GM23338 (cell line): ENCODE measurements at regions not wholly inside any gene's neighbourhood (a gene's known extent, or its start where the extent isn't known, plus 50 kb on each side); places are given as distances from the start of the nearest gene placed in this dataset.

ENCODE experiments used
- ATAC-seq: fragments of 200-7000 bp; cut with Tn5 transposase; 3 replicates; pipeline ENCODE4 v1.9.1; 2020
- DNase-seq: peaks from one replicate; pipeline ENCODE4 v3.0.0-alpha.2; 2015; ENCODE audit warnings: low spot score
- H2AFZ ChIP-seq: fragments of 200-600 bp; sonication (generic); 2 replicates; pipeline ENCODE4 v1.8.0; 2016; ENCODE audit warnings: antibody characterized with exemption, mild to moderate bottlenecking, moderate library complexity
- H3F3A ChIP-seq: fragments of 200-600 bp; sonication (generic); replicated peaks from 2 replicates; pipeline ENCODE4 v1.8.0; 2017; ENCODE audit warnings: antibody characterized with exemption, mixed run types, low read depth
- H3K27ac ChIP-seq: fragments of 200-600 bp; sonication (generic); 2 replicates; pipeline ENCODE4 v1.6.1; 2016; ENCODE audit warnings: low read depth
- H3K27me3 ChIP-seq: fragments of 200-600 bp; sonication (generic); 2 replicates; pipeline ENCODE4 v1.8.0; 2016; ENCODE audit warnings: mild to moderate bottlenecking, mixed run types, moderate library complexity; ENCODE audit not compliant: insufficient read depth
- H3K36me3 ChIP-seq: fragments of 200-600 bp; sonication (generic); 2 replicates; pipeline ENCODE4 v1.8.0; 2016; ENCODE audit warnings: mild to moderate bottlenecking; ENCODE audit not compliant: insufficient read depth
- H3K4me1 ChIP-seq: fragments of 200-600 bp; sonication (generic); 2 replicates; pipeline ENCODE4 v1.8.0; 2016; ENCODE audit warnings: mild to moderate bottlenecking, moderate library complexity; ENCODE audit not compliant: insufficient read depth
- H3K4me2 ChIP-seq: fragments of 200-600 bp; sonication (generic); 2 replicates; pipeline ENCODE4 v1.7.1; 2017; ENCODE audit warnings: mixed run types
- H3K4me3 ChIP-seq: fragments of 200-600 bp; sonication (generic); 2 replicates; pipeline ENCODE4 v1.6.1; 2016; ENCODE audit warnings: mixed run types
- H3K79me2 ChIP-seq: fragments of 200-600 bp; sonication (generic); replicated peaks from 2 replicates; pipeline ENCODE4 v1.8.0; 2017; ENCODE audit warnings: mild to moderate bottlenecking; ENCODE audit not compliant: insufficient read depth
- H3K9me2 ChIP-seq: fragments of 200-600 bp; sonication (generic); 2 replicates; pipeline ENCODE4 v1.8.0; 2017; ENCODE audit not compliant: insufficient read depth
- H4K20me1 ChIP-seq: fragments of 200-600 bp; sonication (generic); replicated peaks from 2 replicates; pipeline ENCODE4 v1.8.0; 2017; ENCODE audit warnings: mild to moderate bottlenecking; ENCODE audit not compliant: insufficient read depth
- H3K27ac Mint-ChIP-seq: 2 replicates; pipeline ENCODE4 v1.8.0; 2020; ENCODE audit warnings: inconsistent platforms, mild to moderate bottlenecking, moderate library complexity, mixed read lengths
- H3K27me3 Mint-ChIP-seq: 3 replicates; pipeline ENCODE4 v1.8.0; 2022; ENCODE audit warnings: low read depth, mild to moderate bottlenecking, moderate library complexity, mixed read lengths, inconsistent platforms; ENCODE audit not compliant: insufficient read depth, poor library complexity
- H3K36me3 Mint-ChIP-seq: 3 replicates; pipeline ENCODE4 v1.8.0; 2021; ENCODE audit warnings: low read depth, mild to moderate bottlenecking, inconsistent platforms, moderate library complexity, mixed read lengths
- H3K4me1 Mint-ChIP-seq: 3 replicates; pipeline ENCODE4 v1.8.0; 2020; ENCODE audit warnings: mild to moderate bottlenecking, inconsistent platforms, mixed read lengths
- H3K4me3 Mint-ChIP-seq: 3 replicates; pipeline ENCODE4 v1.8.0; 2021; ENCODE audit warnings: moderate library complexity, mild to moderate bottlenecking, inconsistent platforms, mixed read lengths
- H3K9me3 Mint-ChIP-seq: 3 replicates; pipeline ENCODE4 v1.8.0; 2020; ENCODE audit warnings: moderate library complexity, mild to moderate bottlenecking, inconsistent platforms, mixed read lengths
- CREB1 ChIP-seq: fragments of 250-450 bp; sonication (Bioruptor Pico); IDR thresholded peaks from 2 replicates; pipeline ENCODE4 v1.5.0; 2020; ENCODE audit warnings: low read depth, mild to moderate bottlenecking, moderate library complexity
- EZH2 ChIP-seq: fragments of 200-600 bp; sonication (generic); IDR thresholded peaks from one replicate; pipeline ENCODE4 v1.8.0; 2017; ENCODE audit warnings: antibody characterized with exemption, mild to moderate bottlenecking, low read depth; ENCODE audit not compliant: unreplicated experiment
- EZH2phosphoT487 ChIP-seq: fragments of 200-600 bp; sonication (generic); IDR thresholded peaks from one replicate; pipeline ENCODE4 v1.8.1; 2018; ENCODE audit warnings: antibody characterized with exemption; ENCODE audit not compliant: unreplicated experiment
- JUNB ChIP-seq: IDR thresholded peaks from one replicate; pipeline ENCODE4 v1.6.1; 2016; ENCODE audit warnings: antibody characterized with exemption; ENCODE audit not compliant: unreplicated experiment
- POLR2AphosphoS5 ChIP-seq: IDR thresholded peaks from 2 replicates; pipeline ENCODE4 v1.6.1; 2016; ENCODE audit warnings: antibody characterized with exemption, low read depth
- REST ChIP-seq: IDR thresholded peaks from one replicate; pipeline ENCODE4 v1.6.1; 2018; ENCODE audit warnings: antibody characterized with exemption; ENCODE audit not compliant: unreplicated experiment
- STAT1 ChIP-seq: IDR thresholded peaks from one replicate; pipeline ENCODE4 v1.6.1; 2016; ENCODE audit warnings: antibody characterized with exemption; ENCODE audit not compliant: unreplicated experiment
- ZNF114 ChIP-seq: fragments of 250-450 bp; sonication (Bioruptor Pico); IDR thresholded peaks from 2 replicates; pipeline ENCODE4 v1.5.0; 2020; ENCODE audit warnings: mild to moderate bottlenecking, moderate library complexity
- ZNF331 ChIP-seq: fragments of 250-450 bp; sonication (Bioruptor Pico); IDR thresholded peaks from 2 replicates; pipeline ENCODE4 v1.5.0; 2020; ENCODE audit warnings: low read depth, mild to moderate bottlenecking, moderate library complexity
- TF ChIP-seq, protein P1 (sequence below): IDR thresholded peaks from 2 replicates; pipeline ENCODE4 v1.6.1; 2016; ENCODE audit warnings: antibody characterized with exemption
- TF ChIP-seq, protein P2 (sequence below), 2 experiments: fragments of 200-600 bp in 1 of 2; sonication (generic) in 1 of 2; conservative IDR thresholded peaks; 2 replicates each; pipeline versions ENCODE4 v1.5.1 to v1.6.1; 2016 to 2017; ENCODE audit warnings: antibody characterized with exemption in 2 of 2, low read depth in 2 of 2, mild to moderate bottlenecking in 2 of 2, moderate library complexity in 1 of 2

GRCh38 chr1:100791586-100791985 is 72.0 kb downstream of the VCAM1 start:
- no peaks in the 10 kb centered on the region for H3K36me3 ChIP-seq
- Mint-ChIP-seq H3K4me3 (no peak overlapping the region), H3K27me3 (no peaks in the 10 kb centered on the region), H3K4me1 (peaks cover 20% of the 10 kb centered on the region; the same call in 2 of the 3 replicates), H3K9me3 (no peaks in the 10 kb centered on the region), H3K36me3 (no peaks in the 10 kb centered on the region), H3K27ac (no peak overlapping the region)
- H3K27ac ChIP-seq, result no peak overlapping the region
- peaks cover 8% of the 10 kb centered on the region; the same call in 1 of the 2 replicates for H3K4me1 ChIP-seq
- H3K4me3 ChIP-seq, result no peak overlapping the region
- no peaks in the 10 kb centered on the region for H3K79me2 ChIP-seq
- TF ChIP-seq CREB1, result no peak
- no peak for TF ChIP-seq JUNB
- TF ChIP-seq, protein P1, sequence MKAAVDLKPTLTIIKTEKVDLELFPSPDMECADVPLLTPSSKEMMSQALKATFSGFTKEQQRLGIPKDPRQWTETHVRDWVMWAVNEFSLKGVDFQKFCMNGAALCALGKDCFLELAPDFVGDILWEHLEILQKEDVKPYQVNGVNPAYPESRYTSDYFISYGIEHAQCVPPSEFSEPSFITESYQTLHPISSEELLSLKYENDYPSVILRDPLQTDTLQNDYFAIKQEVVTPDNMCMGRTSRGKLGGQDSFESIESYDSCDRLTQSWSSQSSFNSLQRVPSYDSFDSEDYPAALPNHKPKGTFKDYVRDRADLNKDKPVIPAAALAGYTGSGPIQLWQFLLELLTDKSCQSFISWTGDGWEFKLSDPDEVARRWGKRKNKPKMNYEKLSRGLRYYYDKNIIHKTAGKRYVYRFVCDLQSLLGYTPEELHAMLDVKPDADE, result no peak
- H4K20me1 ChIP-seq, result no peaks in the 10 kb centered on the region
- no peak for ATAC-seq
- DNase-seq, result no peak
- H2AFZ ChIP-seq, result no peak overlapping the region
- no peaks in the 10 kb centered on the region for H3F3A ChIP-seq
- H3K4me2 ChIP-seq, result no peak overlapping the region
- no peaks in the 10 kb centered on the region for H3K9me2 ChIP-seq
- no peaks in the 10 kb centered on the region for H3K27me3 ChIP-seq

- no peaks in the 10 kb centered on the region for H3F3A ChIP-seq
- H4K20me1 ChIP-seq, result no peaks in the 10 kb centered on the region
- H3K36me3 Mint-ChIP-seq, result no peaks in the 10 kb centered on the region
- no peak overlapping the region for H3K4me3 ChIP-seq
- H3K36me3 ChIP-seq, result no peaks in the 10 kb centered on the region
- DNase-seq, result peak; percentile 7
- no peaks in the 10 kb centered on the region for H3K27me3 ChIP-seq
- no peak overlapping the region for H3K4me2 ChIP-seq
- H3K9me3 Mint-ChIP-seq, result no peaks in the 10 kb centered on the region
- H2AFZ ChIP-seq, result no peak overlapping the region
- no peak overlapping the region for H3K27ac ChIP-seq
- no peaks in the 10 kb centered on the region for H3K9me2 ChIP-seq
- peaks cover 8% of the 10 kb centered on the region; the same call in 1 of the 2 replicates for H3K4me1 ChIP-seq
- H3K4me3 Mint-ChIP-seq, result no peak overlapping the region
- H3K27ac Mint-ChIP-seq, result no peak overlapping the region
- no peak for ATAC-seq
- no peaks in the 10 kb centered on the region for H3K79me2 ChIP-seq
- H3K4me1 Mint-ChIP-seq, result peaks cover 15% of the 10 kb centered on the region; the same call in 2 of the 3 replicates
- no peaks in the 10 kb centered on the region for H3K27me3 Mint-ChIP-seq
- TF ChIP-seq EZH2, result no peak
- TF ChIP-seq CREB1, result no peak
- TF ChIP-seq, protein P1, result no peak
- no peak for TF ChIP-seq STAT1
- no peak for TF ChIP-seq ZNF114 (CRISPR knock-in tag)
- no peak for TF ChIP-seq EZH2phosphoT487
- no peak for TF ChIP-seq POLR2AphosphoS5
- no peak for TF ChIP-seq ZNF331 (CRISPR knock-in tag)
- TF ChIP-seq, protein P2, sequence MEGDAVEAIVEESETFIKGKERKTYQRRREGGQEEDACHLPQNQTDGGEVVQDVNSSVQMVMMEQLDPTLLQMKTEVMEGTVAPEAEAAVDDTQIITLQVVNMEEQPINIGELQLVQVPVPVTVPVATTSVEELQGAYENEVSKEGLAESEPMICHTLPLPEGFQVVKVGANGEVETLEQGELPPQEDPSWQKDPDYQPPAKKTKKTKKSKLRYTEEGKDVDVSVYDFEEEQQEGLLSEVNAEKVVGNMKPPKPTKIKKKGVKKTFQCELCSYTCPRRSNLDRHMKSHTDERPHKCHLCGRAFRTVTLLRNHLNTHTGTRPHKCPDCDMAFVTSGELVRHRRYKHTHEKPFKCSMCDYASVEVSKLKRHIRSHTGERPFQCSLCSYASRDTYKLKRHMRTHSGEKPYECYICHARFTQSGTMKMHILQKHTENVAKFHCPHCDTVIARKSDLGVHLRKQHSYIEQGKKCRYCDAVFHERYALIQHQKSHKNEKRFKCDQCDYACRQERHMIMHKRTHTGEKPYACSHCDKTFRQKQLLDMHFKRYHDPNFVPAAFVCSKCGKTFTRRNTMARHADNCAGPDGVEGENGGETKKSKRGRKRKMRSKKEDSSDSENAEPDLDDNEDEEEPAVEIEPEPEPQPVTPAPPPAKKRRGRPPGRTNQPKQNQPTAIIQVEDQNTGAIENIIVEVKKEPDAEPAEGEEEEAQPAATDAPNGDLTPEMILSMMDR (conservative IDR thresholded peaks at IDR 0.05; ENCODE audit: low read depth in 2 of 2), result no peak
- no peak for TF ChIP-seq REST
Observed at GRCh38 chr1:100793659-100794058, 74.1 kb downstream of the VCAM1 start.
